NT2/D1 (cell line): ENCODE measurements at regions not wholly inside any gene's neighbourhood (a gene's known extent, or its start where the extent isn't known, plus 50 kb on each side); places are given as distances from the start of the nearest gene placed in this dataset.

ENCODE experiments used
- DNase-seq: peaks from one replicate; pipeline ENCODE4 v3.0.0-alpha.2; 2011; ENCODE audit warnings: low read depth, low spot score
- H3K27me3 ChIP-seq: 2 replicates; pipeline ENCODE4 v1.6.0; 2011; ENCODE audit warnings: mild to moderate bottlenecking; ENCODE audit not compliant: insufficient read length, insufficient read depth
- H3K36me3 ChIP-seq: 2 replicates; pipeline ENCODE4 v1.6.1; 2011; ENCODE audit warnings: mild to moderate bottlenecking, low read length, mixed read lengths; ENCODE audit not compliant: insufficient read depth, insufficient read length
- H3K4me1 ChIP-seq: 2 replicates; pipeline ENCODE4 v1.5.1; 2011; ENCODE audit not compliant: insufficient read depth, insufficient read length
- H3K4me3 ChIP-seq: 2 replicates; pipeline ENCODE4 v1.5.1; 2011; ENCODE audit warnings: low read depth; ENCODE audit not compliant: insufficient read length
- H3K9ac ChIP-seq: 2 replicates; pipeline ENCODE4 v1.6.0; 2011; ENCODE audit warnings: low read depth; ENCODE audit not compliant: insufficient read length
- H3K9me3 ChIP-seq: 2 replicates; pipeline ENCODE4 v1.5.1; 2011; ENCODE audit warnings: mild to moderate bottlenecking, low read length; ENCODE audit not compliant: insufficient read depth
- SUZ12 ChIP-seq: IDR thresholded peaks from 2 replicates; pipeline ENCODE4 v1.6.1; 2011; ENCODE audit not compliant: insufficient read length, insufficient read depth; ENCODE audit errors: extremely low read depth
- YY1 ChIP-seq: IDR thresholded peaks from 2 replicates; pipeline ENCODE4 v1.6.1; 2011; ENCODE audit not compliant: insufficient read length, insufficient read depth
- ZNF274 ChIP-seq: IDR thresholded peaks from 2 replicates; pipeline ENCODE4 v1.6.1; 2011; ENCODE audit warnings: mild to moderate bottlenecking, low read depth, low read length

- peaks cover 4% of the 10 kb centered on the region for H3K4me1 ChIP-seq
- no peaks in the 10 kb centered on the region for H3K27me3 ChIP-seq
- DNase-seq = no peak
- TF ChIP-seq YY1 (no peak), SUZ12 (no peak), ZNF274 (no peak)
- 0 out of 2 replicates have a peak, but pooled peaks cover under 1% of the 10 kb centered on the region for H3K9me3 ChIP-seq
- no peak overlapping the region for H3K9ac ChIP-seq
- H3K4me3 ChIP-seq = no peak overlapping the region
- no peaks in the 10 kb centered on the region for H3K36me3 ChIP-seq
These were observed 109.5 kb upstream of the NLRP1 start for GRCh38 chr17:5693821-5694220.

DNA sequence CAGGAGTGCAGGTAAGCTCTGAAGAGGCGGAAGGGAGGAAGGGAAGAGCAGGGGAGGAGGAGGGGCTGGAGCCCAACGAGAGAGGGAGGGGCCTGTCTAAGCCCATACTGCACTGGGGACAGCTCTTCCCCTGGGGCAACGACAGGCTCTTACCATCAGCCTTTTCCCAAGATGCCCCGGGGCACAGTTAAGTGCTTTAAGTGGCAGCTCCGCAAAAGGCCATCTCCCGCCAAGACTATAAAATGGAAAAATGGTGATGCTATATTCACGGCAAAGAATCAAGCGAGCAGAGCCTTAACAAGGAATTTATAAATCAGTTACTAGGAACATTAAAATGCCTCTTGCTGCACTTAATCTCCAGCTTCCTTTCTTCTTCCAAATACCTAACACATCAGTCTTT is 110.2 kb upstream of the NLRP1 start:
- peaks cover 4% of the 10 kb centered on the region for H3K4me1 ChIP-seq
- TF ChIP-seq SUZ12 (no peak), YY1 (no peak), ZNF274 (no peak)
- no peaks in the 10 kb centered on the region for H3K27me3 ChIP-seq
- H3K36me3 ChIP-seq = no peaks in the 10 kb centered on the region
- H3K4me3 ChIP-seq = no peak overlapping the region
- 0 out of 2 replicates have a peak, but pooled peaks cover 5% of the 10 kb centered on the region for H3K9me3 ChIP-seq
- DNase-seq = peak; percentile 40
- no peak overlapping the region for H3K9ac ChIP-seq

DNA sequence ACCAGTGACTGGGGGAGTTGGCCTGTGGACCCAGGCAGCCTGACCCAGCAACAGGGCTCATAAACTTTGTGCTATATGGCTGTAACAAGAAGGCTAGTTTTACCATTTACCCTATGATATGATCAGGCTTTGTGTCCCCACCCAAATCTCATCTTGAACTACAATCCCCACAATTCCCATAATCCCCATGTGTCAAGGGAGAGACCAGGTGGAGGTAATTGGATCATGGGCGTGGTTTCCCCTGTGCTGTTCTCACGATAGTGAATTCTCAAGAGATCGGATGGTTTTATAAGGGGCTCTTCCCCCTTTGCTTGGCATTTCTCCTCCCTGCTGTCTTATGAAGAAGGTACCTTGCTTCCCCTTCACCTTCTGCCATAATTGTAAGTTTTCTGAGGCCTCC is 111.2 kb upstream of the NLRP1 start:
- no peak for DNase-seq

GRCh38 chr17:5698959-5699358 is 114.7 kb upstream of the NLRP1 start:
- no peak for DNase-seq
- H3K9me3 ChIP-seq = peaks cover 11% of the 10 kb centered on the region; the same call in 1 of the 2 replicates
- TF ChIP-seq ZNF274 (no peak), YY1 (no peak)
- no peaks in the 10 kb centered on the region for H3K27me3 ChIP-seq
- H3K4me3 ChIP-seq = no peak overlapping the region
- no peaks in the 10 kb centered on the region for H3K36me3 ChIP-seq
- H3K4me1 ChIP-seq = peaks cover 11% of the 10 kb centered on the region
- no peak overlapping the region for H3K9ac ChIP-seq

More for the DNA sequence above, 111.2 kb upstream of the NLRP1 start:
- Histone ChIP-seq H3K27me3 (no peaks in the 10 kb centered on the region), H3K36me3 (no peaks in the 10 kb centered on the region), H3K9ac (no peak overlapping the region), H3K4me1 (peaks cover 7% of the 10 kb centered on the region), H3K4me3 (no peak overlapping the region), H3K9me3 (0 out of 2 replicates have a peak, but pooled peaks cover 5% of the 10 kb centered on the region)
- TF ChIP-seq SUZ12 (no peak), YY1 (no peak), ZNF274 (no peak)

GRCh38 chr17:5699814-5700213 is 115.5 kb upstream of the NLRP1 start:
- Histone ChIP-seq H3K27me3 (no peaks in the 10 kb centered on the region), H3K4me3 (no peak overlapping the region), H3K9me3 (peaks cover 11% of the 10 kb centered on the region; the same call in 1 of the 2 replicates), H3K9ac (peak overlapping the region; percentile 65), H3K36me3 (no peaks in the 10 kb centered on the region), H3K4me1 (peaks cover 10% of the 10 kb centered on the region)
- no peak for TF ChIP-seq ZNF274
- TF ChIP-seq SUZ12 = no peak
- TF ChIP-seq YY1 = no peak
- peak; percentile 77 for DNase-seq

DNA sequence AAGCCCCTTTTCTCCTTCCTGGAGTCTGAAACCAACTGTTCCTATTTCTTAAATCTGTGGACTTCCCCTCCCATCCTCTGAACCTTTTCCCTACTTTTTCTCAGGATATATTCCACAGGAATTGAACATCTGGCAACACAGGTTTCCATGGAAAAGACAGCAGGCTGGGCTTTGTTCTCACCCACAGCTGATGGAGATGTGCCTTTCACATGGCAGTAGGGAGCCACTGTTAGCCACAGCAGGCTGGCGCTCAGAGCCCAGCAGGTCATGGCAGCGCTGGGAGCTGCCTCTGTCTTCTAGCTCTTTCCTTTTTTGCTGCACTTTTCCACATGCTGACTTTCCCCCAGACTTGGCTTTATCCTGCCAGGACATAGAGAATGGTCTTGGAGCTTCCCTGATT is 116.4 kb upstream of the NLRP1 start:
- Histone ChIP-seq H3K9ac (no peak overlapping the region), H3K4me1 (peaks cover 10% of the 10 kb centered on the region)

DNA sequence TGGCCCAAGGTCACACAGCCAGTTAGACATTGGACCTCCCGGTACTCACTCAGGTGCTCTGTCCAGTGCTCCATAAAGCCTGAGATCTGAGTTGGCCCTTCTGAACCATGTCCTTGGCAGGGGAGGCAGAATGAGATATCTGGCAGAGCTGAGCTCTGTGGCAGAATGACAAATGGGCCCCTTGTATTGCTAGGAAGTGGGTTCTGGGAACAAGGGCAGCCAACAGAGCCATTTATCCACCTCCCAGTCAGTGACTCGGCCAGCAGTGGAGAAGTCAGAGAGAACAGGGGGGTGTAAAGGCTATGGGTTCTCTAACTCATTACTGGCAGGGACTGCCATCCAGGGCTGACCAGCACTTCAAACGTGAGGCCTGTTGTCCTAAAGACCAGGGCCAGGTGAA is 117.1 kb upstream of the NLRP1 start:
- Histone ChIP-seq H3K4me3 (no peak overlapping the region), H3K4me1 (peaks cover 14% of the 10 kb centered on the region), H3K9me3 (peaks cover 11% of the 10 kb centered on the region; the same call in 1 of the 2 replicates), H3K9ac (no peak overlapping the region), H3K36me3 (no peaks in the 10 kb centered on the region), H3K27me3 (no peaks in the 10 kb centered on the region)
- no peak for TF ChIP-seq ZNF274
- TF ChIP-seq SUZ12 = no peak
- no peak for TF ChIP-seq YY1
- no peak for DNase-seq

More for the DNA sequence above, 116.4 kb upstream of the NLRP1 start:
- Histone ChIP-seq H3K36me3 (no peaks in the 10 kb centered on the region), H3K27me3 (no peaks in the 10 kb centered on the region), H3K9me3 (peaks cover 11% of the 10 kb centered on the region; the same call in 1 of the 2 replicates), H3K4me3 (no peak overlapping the region)
- DNase-seq = no peak
- TF ChIP-seq SUZ12 = no peak
- TF ChIP-seq ZNF274 = no peak
- TF ChIP-seq YY1 = no peak
